Parathyroid adenoma (tissue), 2 donors: ENCODE measurements at regions not wholly inside any gene's neighbourhood (a gene's known extent, or its start where the extent isn't known, plus 50 kb on each side); places are given as distances from the start of the nearest gene placed in this dataset.

Source experiments
- H2AFZ ChIP-seq: fragments of 300-600 bp; sonication (generic); one replicate; pipeline ENCODE4 v1.7.0; 2017; ENCODE audit warnings: antibody characterized with exemption, mild to moderate bottlenecking
- H3K27ac ChIP-seq: fragments of 300-600 bp; sonication (generic); one replicate; pipeline ENCODE4 v1.7.0; 2017
- H3K27me3 ChIP-seq: fragments of 300-600 bp; sonication (generic); one replicate; pipeline ENCODE4 v1.7.0; 2017; ENCODE audit warnings: low read length; ENCODE audit not compliant: control insufficient read depth, insufficient read depth
- H3K36me3 ChIP-seq: fragments of 300-600 bp; sonication (generic); one replicate; pipeline ENCODE4 v1.7.0; 2017; ENCODE audit warnings: low read length; ENCODE audit not compliant: control insufficient read depth, insufficient read depth
- H3K4me1 ChIP-seq: fragments of 300-600 bp; sonication (generic); one replicate; pipeline ENCODE4 v1.7.0; 2017; ENCODE audit warnings: control low read depth
- H3K4me2 ChIP-seq: fragments of 300-600 bp; sonication (generic); one replicate; pipeline ENCODE4 v1.7.0; 2017; ENCODE audit warnings: low read length
- H3K4me3 ChIP-seq: fragments of 300-600 bp; sonication (generic); one replicate; pipeline ENCODE4 v1.7.0; 2017; ENCODE audit warnings: low read depth, low read length
- H3K79me2 ChIP-seq: fragments of 300-600 bp; sonication (generic); one replicate; pipeline ENCODE4 v1.7.0; 2017; ENCODE audit warnings: control low read depth
- H3K9ac ChIP-seq: fragments of 300-600 bp; sonication (generic); one replicate; pipeline ENCODE4 v1.7.0; 2017; ENCODE audit warnings: mild to moderate bottlenecking
- H3K9me3 ChIP-seq: fragments of 300-600 bp; sonication (generic); one replicate; pipeline ENCODE4 v1.7.0; 2017; ENCODE audit warnings: low read length; ENCODE audit not compliant: control insufficient read depth
- TF ChIP-seq, protein P1 (sequence below): fragments of 300-600 bp; sonication (generic); IDR thresholded peaks from one replicate; pipeline ENCODE4 v1.7.0; 2017; ENCODE audit warnings: antibody characterized with exemption, mild to moderate bottlenecking
- donor health status: primary hyperparathyroidism.

GRCh38 chr16:72469932-72470331 is 298.0 kb upstream of the PMFBP1 start:
- no peaks in the 10 kb centered on the region for H3K27me3 ChIP-seq
- no peaks in the 10 kb centered on the region for H3K36me3 ChIP-seq
- H3K4me2 ChIP-seq = no peak overlapping the region
- H3K9me3 ChIP-seq = no peaks in the 10 kb centered on the region
- no peaks in the 10 kb centered on the region for H3K4me1 ChIP-seq
- no peaks in the 10 kb centered on the region for H3K79me2 ChIP-seq
- no peak overlapping the region for H3K9ac ChIP-seq
- TF ChIP-seq, protein P1, sequence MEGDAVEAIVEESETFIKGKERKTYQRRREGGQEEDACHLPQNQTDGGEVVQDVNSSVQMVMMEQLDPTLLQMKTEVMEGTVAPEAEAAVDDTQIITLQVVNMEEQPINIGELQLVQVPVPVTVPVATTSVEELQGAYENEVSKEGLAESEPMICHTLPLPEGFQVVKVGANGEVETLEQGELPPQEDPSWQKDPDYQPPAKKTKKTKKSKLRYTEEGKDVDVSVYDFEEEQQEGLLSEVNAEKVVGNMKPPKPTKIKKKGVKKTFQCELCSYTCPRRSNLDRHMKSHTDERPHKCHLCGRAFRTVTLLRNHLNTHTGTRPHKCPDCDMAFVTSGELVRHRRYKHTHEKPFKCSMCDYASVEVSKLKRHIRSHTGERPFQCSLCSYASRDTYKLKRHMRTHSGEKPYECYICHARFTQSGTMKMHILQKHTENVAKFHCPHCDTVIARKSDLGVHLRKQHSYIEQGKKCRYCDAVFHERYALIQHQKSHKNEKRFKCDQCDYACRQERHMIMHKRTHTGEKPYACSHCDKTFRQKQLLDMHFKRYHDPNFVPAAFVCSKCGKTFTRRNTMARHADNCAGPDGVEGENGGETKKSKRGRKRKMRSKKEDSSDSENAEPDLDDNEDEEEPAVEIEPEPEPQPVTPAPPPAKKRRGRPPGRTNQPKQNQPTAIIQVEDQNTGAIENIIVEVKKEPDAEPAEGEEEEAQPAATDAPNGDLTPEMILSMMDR = no peak
- H2AFZ ChIP-seq = no peak overlapping the region
- H3K4me3 ChIP-seq = no peak overlapping the region
- H3K27ac ChIP-seq = no peak overlapping the region

- Histone ChIP-seq H3K9ac (no peak overlapping the region), H3K4me3 (no peak overlapping the region), H2AFZ (no peak overlapping the region), H3K9me3 (no peaks in the 10 kb centered on the region), H3K27ac (no peak overlapping the region), H3K4me1 (no peaks in the 10 kb centered on the region), H3K27me3 (no peaks in the 10 kb centered on the region), H3K4me2 (no peak overlapping the region), H3K79me2 (no peaks in the 10 kb centered on the region), H3K36me3 (no peaks in the 10 kb centered on the region)
- TF ChIP-seq, protein P1 = no peak
Observed at GRCh38 chr16:72468582-72468981, 296.6 kb upstream of the PMFBP1 start.

- TF ChIP-seq, protein P1 = peak; percentile 24
Observed at GRCh38 chr16:72467157-72467759, 295.3 kb upstream of the PMFBP1 start.

GRCh38 chr16:72464597-72465368 is 292.8 kb upstream of the PMFBP1 start:
- no peaks in the 10 kb centered on the region for H3K9me3 ChIP-seq
- H3K4me2 ChIP-seq = no peak overlapping the region
- TF ChIP-seq, protein P1 = no peak
- H3K27ac ChIP-seq = no peak overlapping the region
- H2AFZ ChIP-seq = no peak overlapping the region
- no peaks in the 10 kb centered on the region for H3K27me3 ChIP-seq
- no peaks in the 10 kb centered on the region for H3K4me1 ChIP-seq
- H3K9ac ChIP-seq = no peak overlapping the region
- no peak overlapping the region for H3K4me3 ChIP-seq
- H3K36me3 ChIP-seq = no peaks in the 10 kb centered on the region
- H3K79me2 ChIP-seq = no peaks in the 10 kb centered on the region

More at GRCh38 chr16:72467157-72467759, 295.3 kb upstream of the PMFBP1 start:
- Histone ChIP-seq H3K9ac (no peak overlapping the region), H3K4me1 (no peaks in the 10 kb centered on the region), H3K4me2 (no peak overlapping the region), H3K9me3 (no peaks in the 10 kb centered on the region), H3K36me3 (no peaks in the 10 kb centered on the region), H2AFZ (no peak overlapping the region), H3K79me2 (no peaks in the 10 kb centered on the region), H3K4me3 (no peak overlapping the region), H3K27me3 (no peaks in the 10 kb centered on the region), H3K27ac (no peak overlapping the region)
